Stomach (tissue), 4 donors: ENCODE measurements at regions not wholly inside any gene's neighbourhood (a gene's known extent, or its start where the extent isn't known, plus 50 kb on each side); places are given as distances from the start of the nearest gene placed in this dataset.

Source experiments
- POLR2A ChIP-seq, 4 donors: fragments of 450-650 bp; IDR thresholded peaks; one replicate each; pipeline ENCODE4 v1.6.1; 2016; ENCODE audit warnings: antibody characterized with exemption in 4 of 4, control low read depth in 2 of 4, mild to moderate bottlenecking in 1 of 4, moderate library complexity in 1 of 4
- TF ChIP-seq, protein P1 (sequence below), 7 experiments: fragments of 450-650 bp in 4 of 7; fragments of 200-600 bp in 3 of 7; sonication (generic) in 3 of 7; IDR thresholded peaks; one replicate each; pipeline ENCODE4 v1.5.1; 2016 to 2019; ENCODE audit warnings: antibody characterized with exemption in 7 of 7, control low read depth in 2 of 7, mild to moderate bottlenecking in 1 of 7

DNA sequence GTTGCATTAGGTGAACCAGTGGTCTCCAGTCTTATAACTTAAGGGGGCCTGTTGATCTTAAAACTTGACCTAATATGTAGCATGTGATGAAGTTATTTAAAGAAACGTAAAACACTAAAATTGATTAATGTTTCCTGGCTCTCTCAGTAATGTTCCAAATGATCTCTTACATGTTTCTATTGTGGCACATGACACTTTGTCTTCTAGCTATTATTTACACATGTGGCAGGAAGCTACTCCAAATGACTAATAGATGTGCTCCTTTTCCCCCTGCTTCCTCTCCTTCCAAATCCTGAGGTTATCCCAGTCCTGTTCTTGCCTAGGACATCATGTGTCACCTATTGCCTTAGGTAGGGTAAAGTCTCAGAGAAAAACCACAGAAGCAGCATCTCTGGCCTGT, 89.4 kb downstream of the FAS start:
- TF ChIP-seq, protein P1, sequence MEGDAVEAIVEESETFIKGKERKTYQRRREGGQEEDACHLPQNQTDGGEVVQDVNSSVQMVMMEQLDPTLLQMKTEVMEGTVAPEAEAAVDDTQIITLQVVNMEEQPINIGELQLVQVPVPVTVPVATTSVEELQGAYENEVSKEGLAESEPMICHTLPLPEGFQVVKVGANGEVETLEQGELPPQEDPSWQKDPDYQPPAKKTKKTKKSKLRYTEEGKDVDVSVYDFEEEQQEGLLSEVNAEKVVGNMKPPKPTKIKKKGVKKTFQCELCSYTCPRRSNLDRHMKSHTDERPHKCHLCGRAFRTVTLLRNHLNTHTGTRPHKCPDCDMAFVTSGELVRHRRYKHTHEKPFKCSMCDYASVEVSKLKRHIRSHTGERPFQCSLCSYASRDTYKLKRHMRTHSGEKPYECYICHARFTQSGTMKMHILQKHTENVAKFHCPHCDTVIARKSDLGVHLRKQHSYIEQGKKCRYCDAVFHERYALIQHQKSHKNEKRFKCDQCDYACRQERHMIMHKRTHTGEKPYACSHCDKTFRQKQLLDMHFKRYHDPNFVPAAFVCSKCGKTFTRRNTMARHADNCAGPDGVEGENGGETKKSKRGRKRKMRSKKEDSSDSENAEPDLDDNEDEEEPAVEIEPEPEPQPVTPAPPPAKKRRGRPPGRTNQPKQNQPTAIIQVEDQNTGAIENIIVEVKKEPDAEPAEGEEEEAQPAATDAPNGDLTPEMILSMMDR (IDR thresholded peaks at IDR 0.05): no peak
- no peak for TF ChIP-seq POLR2A (IDR thresholded peaks at IDR 0.05)
